GM21737 (cell line): ENCODE measurements at regions not wholly inside any gene's neighbourhood (a gene's known extent, or its start where the extent isn't known, plus 50 kb on each side); places are given as distances from the start of the nearest gene placed in this dataset.

Source experiments
- ATAC-seq: cut with Tn5 transposase; IDR thresholded peaks from one replicate; pipeline ENCODE4 v1.9.1; 2021; ENCODE audit warnings: mild to moderate bottlenecking, moderate library complexity; ENCODE audit not compliant: unreplicated experiment

GRCh38 chr4:173860094-173860493 is 330.1 kb upstream of the HAND2 start:
- ATAC-seq = no peak

- no peak for ATAC-seq
Measured at GRCh38 chr4:173859091-173859713, 329.2 kb upstream of the HAND2 start.

GRCh38 chr4:173858471-173858870 is 328.4 kb upstream of the HAND2 start:
- ATAC-seq = no peak

- no peak for ATAC-seq
Measured at GRCh38 chr4:173857828-173858227, 327.8 kb upstream of the HAND2 start.

- ATAC-seq = no peak
Measured at GRCh38 chr4:173855015-173855414, 325.0 kb upstream of the HAND2 start.

GRCh38 chr4:173852775-173853174 is 322.7 kb upstream of the HAND2 start:
- no peak for ATAC-seq

GRCh38 chr4:173845580-173845979 is 315.6 kb upstream of the HAND2 start:
- ATAC-seq = no peak

GRCh38 chr4:173839865-173840264 is 309.8 kb upstream of the HAND2 start:
- no peak for ATAC-seq

GRCh38 chr4:173837517-173837916 is 307.5 kb upstream of the HAND2 start:
- ATAC-seq = no peak

GRCh38 chr4:173835903-173836302 is 305.9 kb upstream of the HAND2 start:
- no peak for ATAC-seq

- ATAC-seq = no peak
Measured at GRCh38 chr4:173834151-173834550, 304.1 kb upstream of the HAND2 start.

- no peak for ATAC-seq
Measured at GRCh38 chr4:173829565-173829964, 299.5 kb upstream of the HAND2 start.

- no peak for ATAC-seq
Measured at GRCh38 chr4:173827707-173828106, 297.7 kb upstream of the HAND2 start.

- no peak for ATAC-seq
Measured at GRCh38 chr4:173821876-173822275, 291.8 kb upstream of the HAND2 start.

- no peak for ATAC-seq
Measured at GRCh38 chr4:173821036-173821435, 291.0 kb upstream of the HAND2 start.

- no peak for ATAC-seq
Measured at GRCh38 chr4:173807347-173807746, 277.3 kb upstream of the HAND2 start.

GRCh38 chr4:173805884-173806283 is 275.9 kb upstream of the HAND2 start:
- ATAC-seq = no peak

- no peak for ATAC-seq
Measured at GRCh38 chr4:173802662-173803022, 272.6 kb upstream of the HAND2 start.

- no peak for ATAC-seq
Measured at GRCh38 chr4:173801876-173802661, 272.0 kb upstream of the HAND2 start.

- ATAC-seq = no peak
Measured at GRCh38 chr4:173801361-173801760, 271.3 kb upstream of the HAND2 start.

GRCh38 chr4:173797296-173797695 is 267.3 kb upstream of the HAND2 start:
- no peak for ATAC-seq

- ATAC-seq = no peak
Measured at GRCh38 chr4:173794662-173795061, 264.6 kb upstream of the HAND2 start.
